ENCODE measurements at regions not wholly inside any gene's neighbourhood (a gene's known extent, or its start where the extent isn't known, plus 50 kb on each side); places are given as distances from the start of the nearest gene placed in this dataset.

DNA sequence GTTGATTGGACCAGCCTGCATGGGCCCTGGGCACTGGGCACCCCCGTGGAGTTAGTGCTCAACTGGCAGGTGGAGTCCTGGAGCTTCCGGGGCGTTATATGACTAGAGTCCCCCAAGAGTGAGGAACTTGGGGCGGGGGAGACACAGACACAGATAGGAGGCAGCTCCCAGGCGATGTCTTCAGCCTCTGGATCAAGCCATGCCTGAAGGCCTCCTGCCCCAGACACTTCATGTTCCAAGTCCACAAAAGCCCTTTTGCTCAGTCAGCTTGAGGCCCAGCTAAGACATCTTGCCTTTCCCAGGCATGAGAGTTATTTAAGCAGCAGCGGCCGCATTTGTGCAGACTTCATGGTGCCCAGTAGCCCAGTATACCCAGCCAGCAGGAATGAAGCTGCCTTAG lies 136.6 kb upstream of the CIBAR2 start:
- Histone ChIP-seq H3K79me1 (ENCODE audit: insufficient read depth, low read depth, low read length, poor library complexity, severe bottlenecking) (no peaks in the 10 kb centered on the region), H3K4me1 (ENCODE audit: insufficient read depth, low read length) (no peaks in the 10 kb centered on the region), H3K23ac (ENCODE audit: insufficient read length, low read depth, low read length) (no peak overlapping the region), H3T11ph (ENCODE audit: low read length) (no peak overlapping the region), H3K27ac (ENCODE audit: insufficient read length, low read depth, low read length) (no peak overlapping the region), H4K8ac (replicated peaks; ENCODE audit: insufficient read length, low read depth, low read length) (no peak overlapping the region), H2BK120ac (ENCODE audit: low read depth, low read length, poor library complexity, severe bottlenecking) (no peak overlapping the region), H4K20me1 (ENCODE audit: control insufficient read depth, insufficient read depth, insufficient read length) (peaks cover 4% of the 10 kb centered on the region), H4K91ac (ENCODE audit: insufficient read length, low read depth, low read length) (no peak overlapping the region), H3K56ac (ENCODE audit: insufficient read length, low read depth, low read length) (no peak overlapping the region), H3K18ac (ENCODE audit: insufficient read length, low read depth, low read length) (no peak overlapping the region), H3K27me3 (ENCODE audit: insufficient read depth, low read length) (no peaks in the 10 kb centered on the region), H2BK5ac (ENCODE audit: insufficient read length, low read length) (no peak overlapping the region), H3K14ac (ENCODE audit: insufficient read depth, low read length) (no peak overlapping the region), H4K5ac (ENCODE audit: insufficient read length, low read depth, low read length) (no peak overlapping the region), H3K23me2 (ENCODE audit: insufficient read length, low read depth, low read length, poor library complexity, severe bottlenecking) (no peaks in the 10 kb centered on the region), H3K79me2 (ENCODE audit: insufficient read depth, low read length) (no peaks in the 10 kb centered on the region; the same call in 1 of the 2 replicates), H3K4me2 (ENCODE audit: insufficient read depth, insufficient read length, low read length) (no peak overlapping the region), H2AK5ac (ENCODE audit: insufficient read length, low read length) (no peak overlapping the region), H3K9me3 (ENCODE audit: control insufficient read depth, low read depth, low read length) (no peaks in the 10 kb centered on the region), H3K9ac (ENCODE audit: extremely low read depth, insufficient read length, low read length) (no peak overlapping the region), H2AFZ (ENCODE audit: low read length) (no peak overlapping the region), H2BK20ac (ENCODE audit: low read depth, low read length, poor library complexity, severe bottlenecking) (no peak overlapping the region), H2BK15ac (ENCODE audit: low read depth, low read length) (no peak overlapping the region), H2BK12ac (ENCODE audit: insufficient read length, low read depth, low read length) (no peak overlapping the region), H3K4ac (ENCODE audit: low read depth, low read length) (no peak overlapping the region)
- no peak overlapping the region for H3K27ac Mint-ChIP-seq
- no peak overlapping the region for H3K4me3 Mint-ChIP-seq
- no CpG with 5 or more reads among the region's 7 CpGs for WGBS (ENCODE audit: extremely low coverage, insufficient read length, low lambda C conversion rate)
- H3K27me3 Mint-ChIP-seq (ENCODE audit: low read depth), result peaks cover 5% of the 10 kb centered on the region; the same call in 1 of the 2 replicates
- peaks cover 9 to 31% of the 10 kb centered on the region in 2 experiments for H3K4me1 Mint-ChIP-seq
- H3K36me3 Mint-ChIP-seq (ENCODE audit: insufficient read depth in 1 of 3, low read depth in 3 of 3), result no peaks in the 10 kb centered on the region
- no peaks in the 10 kb centered on the region for H3K9me3 Mint-ChIP-seq
- TF ChIP-seq, protein P1, sequence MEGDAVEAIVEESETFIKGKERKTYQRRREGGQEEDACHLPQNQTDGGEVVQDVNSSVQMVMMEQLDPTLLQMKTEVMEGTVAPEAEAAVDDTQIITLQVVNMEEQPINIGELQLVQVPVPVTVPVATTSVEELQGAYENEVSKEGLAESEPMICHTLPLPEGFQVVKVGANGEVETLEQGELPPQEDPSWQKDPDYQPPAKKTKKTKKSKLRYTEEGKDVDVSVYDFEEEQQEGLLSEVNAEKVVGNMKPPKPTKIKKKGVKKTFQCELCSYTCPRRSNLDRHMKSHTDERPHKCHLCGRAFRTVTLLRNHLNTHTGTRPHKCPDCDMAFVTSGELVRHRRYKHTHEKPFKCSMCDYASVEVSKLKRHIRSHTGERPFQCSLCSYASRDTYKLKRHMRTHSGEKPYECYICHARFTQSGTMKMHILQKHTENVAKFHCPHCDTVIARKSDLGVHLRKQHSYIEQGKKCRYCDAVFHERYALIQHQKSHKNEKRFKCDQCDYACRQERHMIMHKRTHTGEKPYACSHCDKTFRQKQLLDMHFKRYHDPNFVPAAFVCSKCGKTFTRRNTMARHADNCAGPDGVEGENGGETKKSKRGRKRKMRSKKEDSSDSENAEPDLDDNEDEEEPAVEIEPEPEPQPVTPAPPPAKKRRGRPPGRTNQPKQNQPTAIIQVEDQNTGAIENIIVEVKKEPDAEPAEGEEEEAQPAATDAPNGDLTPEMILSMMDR (conservative IDR thresholded peaks at IDR 0.05), result no peak
- no peak for DNase-seq

All from H9 (cell line).